ENCODE measurements at regions not wholly inside any gene's neighbourhood (a gene's known extent, or its start where the extent isn't known, plus 50 kb on each side); places are given as distances from the start of the nearest gene placed in this dataset.

- H3K4me1 ChIP-seq (ENCODE audit: low read length) = no peaks in the 10 kb centered on the region
- no peaks in the 10 kb centered on the region for H3K9me3 ChIP-seq (replicated peaks; ENCODE audit: insufficient read depth, low read length)
- no peaks in the 10 kb centered on the region for H3F3A ChIP-seq (ENCODE audit: insufficient read depth, low read length)
- no peak overlapping the region for H3K4me3 ChIP-seq (ENCODE audit: low read length)
- H4K20me1 ChIP-seq (ENCODE audit: insufficient read depth, low read length) = no peaks in the 10 kb centered on the region
- no peak overlapping the region for H2AFZ ChIP-seq (ENCODE audit: low read length)
- no peaks in the 10 kb centered on the region for H3K36me3 ChIP-seq (replicated peaks; ENCODE audit: insufficient read depth, low read length)
- no peak overlapping the region for H3K27ac ChIP-seq (ENCODE audit: low read length)
- no peak overlapping the region for H3K4me2 ChIP-seq (ENCODE audit: low read depth, low read length)
- no peak for DNase-seq
- no peaks in the 10 kb centered on the region for H3K27me3 ChIP-seq (replicated peaks; ENCODE audit: insufficient read depth, low read length)
- no peak for TF ChIP-seq EZH2 (optimal IDR thresholded peaks at IDR 0.05; ENCODE audit: low read depth, low read length)
- no peak for TF ChIP-seq EZH2phosphoT487 (IDR thresholded peaks at IDR 0.05; ENCODE audit: low read length)
- no peak for TF ChIP-seq CTCF (IDR thresholded peaks at IDR 0.05; ENCODE audit: low read length)
- H3K9ac ChIP-seq (ENCODE audit: low read length) = no peak overlapping the region
- H3K79me2 ChIP-seq (ENCODE audit: low read length) = no peaks in the 10 kb centered on the region
- H3K9me2 ChIP-seq (replicated peaks; ENCODE audit: insufficient read depth, low read length) = no peaks in the 10 kb centered on the region
Observed at GRCh38 chr11:109937968-109938367, 155.2 kb upstream of the ZC3H12C start.

- H3K4me2 ChIP-seq (ENCODE audit: low read depth, low read length) = no peak overlapping the region
- H2AFZ ChIP-seq (ENCODE audit: low read length) = no peak overlapping the region
- H3K9me2 ChIP-seq (replicated peaks; ENCODE audit: insufficient read depth, low read length) = no peaks in the 10 kb centered on the region
- DNase-seq = peak; percentile 49
- no peaks in the 10 kb centered on the region for H3K27me3 ChIP-seq (replicated peaks; ENCODE audit: insufficient read depth, low read length)
- no peak for TF ChIP-seq EZH2phosphoT487 (IDR thresholded peaks at IDR 0.05; ENCODE audit: low read length)
- peak; percentile 55 for TF ChIP-seq CTCF (IDR thresholded peaks at IDR 0.05; ENCODE audit: low read length)
- no peaks in the 10 kb centered on the region for H3K79me2 ChIP-seq (ENCODE audit: low read length)
- no peaks in the 10 kb centered on the region for H4K20me1 ChIP-seq (ENCODE audit: insufficient read depth, low read length)
- H3K4me3 ChIP-seq (ENCODE audit: low read length) = no peak overlapping the region
- H3K4me1 ChIP-seq (ENCODE audit: low read length) = no peaks in the 10 kb centered on the region
- H3F3A ChIP-seq (ENCODE audit: insufficient read depth, low read length) = no peaks in the 10 kb centered on the region
- H3K36me3 ChIP-seq (replicated peaks; ENCODE audit: insufficient read depth, low read length) = no peaks in the 10 kb centered on the region
- H3K27ac ChIP-seq (ENCODE audit: low read length) = no peak overlapping the region
- H3K9ac ChIP-seq (ENCODE audit: low read length) = no peak overlapping the region
- no peaks in the 10 kb centered on the region for H3K9me3 ChIP-seq (replicated peaks; ENCODE audit: insufficient read depth, low read length)
Observed at GRCh38 chr11:109939166-109939810, 153.9 kb upstream of the ZC3H12C start.

GRCh38 chr11:109940816-109941215, 152.4 kb upstream of the ZC3H12C start:
- DNase-seq = no peak
- Histone ChIP-seq H3K9ac (ENCODE audit: low read length) (no peak overlapping the region), H3K9me2 (replicated peaks; ENCODE audit: insufficient read depth, low read length) (no peaks in the 10 kb centered on the region), H4K20me1 (ENCODE audit: insufficient read depth, low read length) (no peaks in the 10 kb centered on the region), H3K79me2 (ENCODE audit: low read length) (no peaks in the 10 kb centered on the region), H3K4me2 (ENCODE audit: low read depth, low read length) (no peak overlapping the region), H3K27ac (ENCODE audit: low read length) (no peak overlapping the region), H3K36me3 (replicated peaks; ENCODE audit: insufficient read depth, low read length) (no peaks in the 10 kb centered on the region), H3K4me1 (ENCODE audit: low read length) (peaks cover 7% of the 10 kb centered on the region; the same call in 1 of the 2 replicates), H3K9me3 (replicated peaks; ENCODE audit: insufficient read depth, low read length) (no peaks in the 10 kb centered on the region), H3F3A (ENCODE audit: insufficient read depth, low read length) (no peaks in the 10 kb centered on the region), H3K27me3 (replicated peaks; ENCODE audit: insufficient read depth, low read length) (no peaks in the 10 kb centered on the region), H2AFZ (ENCODE audit: low read length) (no peak overlapping the region), H3K4me3 (ENCODE audit: low read length) (no peak overlapping the region)
- no peak for TF ChIP-seq EZH2phosphoT487 (IDR thresholded peaks at IDR 0.05; ENCODE audit: low read length)
- TF ChIP-seq CTCF (IDR thresholded peaks at IDR 0.05; ENCODE audit: low read length) = no peak
- TF ChIP-seq EZH2 (optimal IDR thresholded peaks at IDR 0.05; ENCODE audit: low read depth, low read length) = no peak
